SU-DHL-6 (cell line): ENCODE measurements at regions not wholly inside any gene's neighbourhood (a gene's known extent, or its start where the extent isn't known, plus 50 kb on each side); places are given as distances from the start of the nearest gene placed in this dataset.

Experiments
- H2AFZ ChIP-seq: fragments of 200-600 bp; sonication (generic); 2 replicates; pipeline ENCODE4 v1.6.1; 2014; ENCODE audit warnings: low read depth, mild to moderate bottlenecking, moderate library complexity, mixed read lengths, antibody characterized with exemption, low read length; ENCODE audit not compliant: severe bottlenecking
- H3F3A ChIP-seq: fragments of 200-600 bp; shearing (Covaris generic); 2 replicates; pipeline ENCODE4 v1.6.0; 2016; ENCODE audit warnings: antibody characterized with exemption, mild to moderate bottlenecking; ENCODE audit not compliant: insufficient read depth
- H3K27ac ChIP-seq: fragments of 200-600 bp; sonication (generic); 2 replicates; pipeline ENCODE4 v1.5.1; 2016; ENCODE audit warnings: low read depth, mild to moderate bottlenecking, low read length, moderate library complexity, mixed read lengths
- H3K27me3 ChIP-seq: fragments of 200-600 bp; sonication (generic), shearing (Covaris generic); 2 replicates; pipeline ENCODE4 v1.6.0; 2014; ENCODE audit warnings: mild to moderate bottlenecking, low read length
- H3K36me3 ChIP-seq: fragments of 200-600 bp; sonication (generic); 2 replicates; pipeline ENCODE4 v1.6.1; 2014; ENCODE audit warnings: mild to moderate bottlenecking, low read length, mixed read lengths
- H3K4me2 ChIP-seq: fragments of 300-600, 200-600 bp; shearing (Covaris generic), sonication (generic); 2 replicates; pipeline ENCODE4 v1.6.0; 2014; ENCODE audit warnings: low read length, low read depth, mild to moderate bottlenecking; ENCODE audit not compliant: poor library complexity, severe bottlenecking
- H3K4me3 ChIP-seq: fragments of 200-600 bp; sonication (generic); 2 replicates; pipeline ENCODE4 v1.5.1; 2014; ENCODE audit warnings: antibody characterized with exemption, low read length, mild to moderate bottlenecking, mixed read lengths; ENCODE audit not compliant: insufficient read depth, poor library complexity, severe bottlenecking
- H3K79me2 ChIP-seq: fragments of 200-600 bp; sonication (generic); 2 replicates; pipeline ENCODE4 v1.6.1; 2014; ENCODE audit warnings: mild to moderate bottlenecking, low read length, moderate library complexity; ENCODE audit not compliant: insufficient read depth
- H3K9ac ChIP-seq: fragments of 200-600 bp; sonication (generic); 2 replicates; pipeline ENCODE4 v1.7.0; 2014; ENCODE audit warnings: mild to moderate bottlenecking, low read length
- H3K9me2 ChIP-seq: fragments of 200-600 bp; sonication (generic); replicated peaks from 2 replicates; pipeline ENCODE4 v1.6.1; 2014; ENCODE audit warnings: low read length; ENCODE audit not compliant: insufficient read depth
- H3K9me3 ChIP-seq: fragments of 200-600 bp; sonication (generic); 2 replicates; pipeline ENCODE4 v1.6.1; 2014; ENCODE audit warnings: low read length, mixed read lengths; ENCODE audit not compliant: insufficient read depth
- H4K20me1 ChIP-seq: fragments of 200-600 bp; sonication (generic); 2 replicates; pipeline ENCODE4 v1.6.1; 2014; ENCODE audit warnings: low read depth, mild to moderate bottlenecking, antibody characterized with exemption, low read length, moderate library complexity, mixed read lengths
- CTCF ChIP-seq: fragments of 200-600 bp; sonication (generic); IDR thresholded peaks from one replicate; pipeline ENCODE4 v1.5.1; 2017; ENCODE audit warnings: antibody characterized with exemption, mild to moderate bottlenecking, low read length, moderate library complexity; ENCODE audit not compliant: insufficient read depth, poor library complexity, severe bottlenecking
- EZH2phosphoT487 ChIP-seq: fragments of 200-600 bp; sonication (generic), shearing (Covaris generic); conservative IDR thresholded peaks from 2 replicates; pipeline ENCODE4 v1.6.1; 2018; ENCODE audit warnings: mild to moderate bottlenecking, antibody characterized with exemption, low read length, moderate library complexity, mixed read lengths

GRCh38 chr15:60251300-60252070, 146.3 kb downstream of the ANXA2 start:
- H3K27me3 ChIP-seq = no peaks in the 10 kb centered on the region
- H3K36me3 ChIP-seq = no peaks in the 10 kb centered on the region
- TF ChIP-seq CTCF (no peak), EZH2phosphoT487 (no peak)

GRCh38 chr15:60254416-60254815, 143.4 kb downstream of the ANXA2 start:
- no peaks in the 10 kb centered on the region for H3K9me3 ChIP-seq
- H4K20me1 ChIP-seq = no peaks in the 10 kb centered on the region
- H3K4me3 ChIP-seq = no peak overlapping the region
- no peaks in the 10 kb centered on the region for H3K79me2 ChIP-seq
- H3K9ac ChIP-seq = no peak overlapping the region
- H3K36me3 ChIP-seq = no peaks in the 10 kb centered on the region
- no peak for TF ChIP-seq EZH2phosphoT487
- TF ChIP-seq CTCF = no peak
- H3K4me2 ChIP-seq = no peak overlapping the region
- no peaks in the 10 kb centered on the region for H3F3A ChIP-seq
- no peak overlapping the region for H3K27ac ChIP-seq
- H3K9me2 ChIP-seq = no peaks in the 10 kb centered on the region
- no peak overlapping the region for H2AFZ ChIP-seq
- H3K27me3 ChIP-seq = no peaks in the 10 kb centered on the region

More at GRCh38 chr15:60251300-60252070, 146.3 kb downstream of the ANXA2 start:
- H3K4me2 ChIP-seq = no peak overlapping the region
- H3F3A ChIP-seq = no peaks in the 10 kb centered on the region
- H2AFZ ChIP-seq = no peak overlapping the region
- H3K27ac ChIP-seq = no peak overlapping the region
- H3K9ac ChIP-seq = no peak overlapping the region
- H4K20me1 ChIP-seq = no peaks in the 10 kb centered on the region; the same call in 1 of the 2 replicates
- H3K79me2 ChIP-seq = no peaks in the 10 kb centered on the region
- no peak overlapping the region for H3K4me3 ChIP-seq
- no peaks in the 10 kb centered on the region for H3K9me3 ChIP-seq
- H3K9me2 ChIP-seq = no peaks in the 10 kb centered on the region

- H3K27me3 ChIP-seq = no peaks in the 10 kb centered on the region
- no peak overlapping the region for H3K4me2 ChIP-seq
- H3F3A ChIP-seq = no peaks in the 10 kb centered on the region
- H3K27ac ChIP-seq = no peak overlapping the region
- no peaks in the 10 kb centered on the region for H3K79me2 ChIP-seq
- no peaks in the 10 kb centered on the region for H3K36me3 ChIP-seq
- TF ChIP-seq CTCF (no peak), EZH2phosphoT487 (no peak)
- H3K4me3 ChIP-seq = no peak overlapping the region
- H3K9ac ChIP-seq = no peak overlapping the region
- H2AFZ ChIP-seq = no peak overlapping the region
- no peaks in the 10 kb centered on the region for H3K9me3 ChIP-seq
- no peaks in the 10 kb centered on the region for H4K20me1 ChIP-seq
- no peaks in the 10 kb centered on the region for H3K9me2 ChIP-seq
Measured at GRCh38 chr15:60255390-60255789, 142.4 kb downstream of the ANXA2 start.
